ENCODE measurements at regions not wholly inside any gene's neighbourhood (a gene's known extent, or its start where the extent isn't known, plus 50 kb on each side); places are given as distances from the start of the nearest gene placed in this dataset.
"Not testable (repeated sequence)": the region's sequence is repeated elsewhere in the genome, so short reads cannot be mapped to it uniquely, and the experiment has no call there.

GRCh38 chr10:30765616-30766015 lies 136.1 kb upstream of the LYZL2 start:
- intact Hi-C loops (cut with micrococcal nuclease), result no loop called here

GRCh38 chr10:30765022-30765615 lies 135.6 kb upstream of the LYZL2 start:
- intact Hi-C loops (cut with micrococcal nuclease), result no loop called here

- intact Hi-C loops (cut with micrococcal nuclease), result no loop called here
Measured at GRCh38 chr10:30763918-30764317, 134.4 kb upstream of the LYZL2 start.

GRCh38 chr10:30762620-30763019 lies 133.1 kb upstream of the LYZL2 start:
- intact Hi-C loops (cut with micrococcal nuclease), result no loop called here

GRCh38 chr10:30759423-30759822 lies 129.9 kb upstream of the LYZL2 start:
- intact Hi-C loops (cut with micrococcal nuclease), result no loop called here

- intact Hi-C loops (cut with micrococcal nuclease), result no loop called here
Measured at GRCh38 chr10:30758338-30758737, 128.8 kb upstream of the LYZL2 start.

GRCh38 chr10:30756896-30757295 lies 127.3 kb upstream of the LYZL2 start:
- intact Hi-C loops (cut with micrococcal nuclease), result no loop called here

- intact Hi-C loops (cut with micrococcal nuclease), result no loop called here
Measured at GRCh38 chr10:30756151-30756550, 126.6 kb upstream of the LYZL2 start.

GRCh38 chr10:30755441-30755953 lies 125.9 kb upstream of the LYZL2 start:
- intact Hi-C loops (cut with micrococcal nuclease), result no loop called here

GRCh38 chr10:30752481-30752881 lies 122.9 kb upstream of the LYZL2 start:
- intact Hi-C loops (cut with micrococcal nuclease), result no loop called here

GRCh38 chr10:30751678-30752331 lies 122.3 kb upstream of the LYZL2 start:
- intact Hi-C loops (cut with micrococcal nuclease), result no loop called here

- intact Hi-C loops (cut with micrococcal nuclease), result no loop called here
Measured at GRCh38 chr10:30750971-30751677, 121.6 kb upstream of the LYZL2 start.

GRCh38 chr10:30749385-30749784 lies 119.8 kb upstream of the LYZL2 start:
- intact Hi-C loops (cut with micrococcal nuclease), result no loop called here

GRCh38 chr10:30748152-30748973 lies 118.8 kb upstream of the LYZL2 start:
- intact Hi-C loops (cut with micrococcal nuclease), result no loop called here

- intact Hi-C loops (cut with micrococcal nuclease), result no loop called here
Measured at GRCh38 chr10:30747633-30748032, 118.1 kb upstream of the LYZL2 start.

GRCh38 chr10:30745953-30746352 lies 116.4 kb upstream of the LYZL2 start:
- intact Hi-C loops (cut with micrococcal nuclease), result no loop called here

GRCh38 chr10:30744106-30744505 lies 114.6 kb upstream of the LYZL2 start:
- intact Hi-C loops (cut with micrococcal nuclease), result no loop called here

GRCh38 chr10:30743586-30743985 lies 114.0 kb upstream of the LYZL2 start:
- intact Hi-C loops (cut with micrococcal nuclease), result no loop called here

GRCh38 chr10:30742471-30742870 lies 112.9 kb upstream of the LYZL2 start:
- intact Hi-C loops (cut with micrococcal nuclease), result no loop called here

GRCh38 chr10:30740774-30741173 lies 111.2 kb upstream of the LYZL2 start:
- intact Hi-C loops (cut with micrococcal nuclease), result not testable (repeated sequence)

- intact Hi-C loops (cut with micrococcal nuclease), result no loop called here
Measured at GRCh38 chr10:30738416-30738815, 108.9 kb upstream of the LYZL2 start.

- intact Hi-C loops (cut with micrococcal nuclease), result no loop called here
Measured at GRCh38 chr10:30737931-30738391, 108.4 kb upstream of the LYZL2 start.

Data from T-helper 1 cell treated with Interleukin-12 subunit alpha and Interleukin-12 subunit beta and Interleukin-4 antibody, amounts not matched to agents 30 ng/mL and 1 ng/mL, for 36 hours (primary cell).